ENCODE measurements at regions not wholly inside any gene's neighbourhood (a gene's known extent, or its start where the extent isn't known, plus 50 kb on each side); places are given as distances from the start of the nearest gene placed in this dataset.

- H3K27me3 ChIP-seq = no peaks in the 10 kb centered on the region
- H3K4me3 ChIP-seq = no peak overlapping the region
- WGBS, 2 donors = 74 to 94% methylated on average over 2 of the region's 2 CpGs
- H3K4me1 ChIP-seq = peaks cover 0 to 19% (median 0%) of the 10 kb centered on the region in 3 donors
- H3K27ac ChIP-seq = no peak overlapping the region
- intact Hi-C loops (cut with DNase I) = no loop called here
- TF ChIP-seq POLR2A (IDR thresholded peaks at IDR 0.05) (no peak), CTCF (IDR thresholded peaks at IDR 0.05) (no peak)
- no peak for DNase-seq
- no peaks in the 10 kb centered on the region for H3K9me3 ChIP-seq
- H3K36me3 ChIP-seq = peaks cover 0 to 99% (median 11%) of the 10 kb centered on the region in 3 donors
These were observed 50.5 kb upstream of the IKBKE start for GRCh38 chr1:206419783-206420182.

GRCh38 chr1:206420471-206420870 is 49.8 kb upstream of the IKBKE start:
- 93 to 100% methylated on average over 4 of the region's 4 CpGs for WGBS, 2 donors
- Histone ChIP-seq H3K9me3 (no peaks in the 10 kb centered on the region), H3K4me3 (no peak overlapping the region), H3K36me3 (peaks cover 0 to 98% (median 18%) of the 10 kb centered on the region in 3 donors), H3K27ac (no peak overlapping the region), H3K27me3 (no peaks in the 10 kb centered on the region), H3K4me1 (peaks cover 0 to 19% (median 0%) of the 10 kb centered on the region in 3 donors)
- TF ChIP-seq CTCF (IDR thresholded peaks at IDR 0.05) (no peak), POLR2A (IDR thresholded peaks at IDR 0.05) (no peak)
- intact Hi-C loops (cut with DNase I) = no loop called here
- no peak for DNase-seq

Small RNA genes in the stretch of these regions (small RNA-seq; reads per million reads assigned to genes)
- gene AC244023.1 = 0 reads per million in 4 donors
